ENCODE measurements at regions not wholly inside any gene's neighbourhood (a gene's known extent, or its start where the extent isn't known, plus 50 kb on each side); places are given as distances from the start of the nearest gene placed in this dataset.

- no peak for TF ChIP-seq CTCF (conservative IDR thresholded peaks at IDR 0.05)
- H3K27ac ChIP-seq = no peak overlapping the region
These were observed 75.1 kb upstream of the NOL4 start for GRCh38 chr18:34299828-34300227.

GRCh38 chr18:34311468-34311867, 86.8 kb upstream of the NOL4 start:
- no peak overlapping the region for H3K27ac ChIP-seq
- TF ChIP-seq CTCF (conservative IDR thresholded peaks at IDR 0.05) = no peak

DNA sequence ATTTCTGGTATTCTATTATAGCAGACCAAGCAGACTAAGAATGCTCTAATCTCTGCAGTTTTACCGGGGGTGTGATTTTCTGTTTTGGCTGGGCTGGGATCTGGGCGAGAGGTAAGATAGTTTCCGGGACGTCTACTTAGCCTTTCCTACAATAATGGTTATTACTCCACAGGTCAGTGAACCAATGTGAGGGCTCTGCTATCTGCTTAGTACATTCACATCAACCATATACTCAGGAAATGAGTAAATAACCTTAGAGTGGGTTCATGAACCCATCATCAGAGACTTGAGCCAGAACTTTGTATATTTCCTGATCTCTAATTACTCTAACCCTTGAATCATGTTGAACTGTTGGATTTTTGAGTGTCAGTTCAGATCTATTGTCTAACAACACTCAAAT, 90.1 kb upstream of the NOL4 start:
- no peak for TF ChIP-seq CTCF (conservative IDR thresholded peaks at IDR 0.05)
- no peak overlapping the region for H3K27ac ChIP-seq

- H3K27ac ChIP-seq = no peak overlapping the region
- no peak for TF ChIP-seq CTCF (conservative IDR thresholded peaks at IDR 0.05)
These were observed 91.1 kb upstream of the NOL4 start for GRCh38 chr18:34315591-34316352.

- no peak for TF ChIP-seq CTCF (conservative IDR thresholded peaks at IDR 0.05)
- no peak overlapping the region for H3K27ac ChIP-seq
These were observed 95.6 kb upstream of the NOL4 start for GRCh38 chr18:34320267-34320666.

DNA sequence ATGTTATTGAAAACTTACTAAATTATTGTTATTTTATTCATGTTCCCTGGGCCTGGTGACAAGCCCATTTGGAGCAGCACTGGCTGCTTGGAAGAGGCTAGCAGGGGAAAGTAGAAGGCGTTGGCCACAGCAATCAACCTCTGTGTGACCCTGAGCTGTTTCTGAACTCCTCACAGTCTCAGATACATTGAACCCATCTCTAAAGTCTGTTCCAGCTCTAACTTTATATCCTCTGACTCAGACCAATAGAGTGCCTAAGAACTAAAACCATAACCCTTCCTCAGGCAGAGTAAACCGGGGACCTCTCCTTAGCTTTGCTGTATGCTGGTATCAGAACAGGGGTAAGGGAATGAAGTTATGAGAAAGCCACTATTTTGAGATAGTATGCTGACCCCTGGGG, 96.4 kb upstream of the NOL4 start:
- TF ChIP-seq CTCF (conservative IDR thresholded peaks at IDR 0.05) = no peak
- no peak overlapping the region for H3K27ac ChIP-seq

DNA sequence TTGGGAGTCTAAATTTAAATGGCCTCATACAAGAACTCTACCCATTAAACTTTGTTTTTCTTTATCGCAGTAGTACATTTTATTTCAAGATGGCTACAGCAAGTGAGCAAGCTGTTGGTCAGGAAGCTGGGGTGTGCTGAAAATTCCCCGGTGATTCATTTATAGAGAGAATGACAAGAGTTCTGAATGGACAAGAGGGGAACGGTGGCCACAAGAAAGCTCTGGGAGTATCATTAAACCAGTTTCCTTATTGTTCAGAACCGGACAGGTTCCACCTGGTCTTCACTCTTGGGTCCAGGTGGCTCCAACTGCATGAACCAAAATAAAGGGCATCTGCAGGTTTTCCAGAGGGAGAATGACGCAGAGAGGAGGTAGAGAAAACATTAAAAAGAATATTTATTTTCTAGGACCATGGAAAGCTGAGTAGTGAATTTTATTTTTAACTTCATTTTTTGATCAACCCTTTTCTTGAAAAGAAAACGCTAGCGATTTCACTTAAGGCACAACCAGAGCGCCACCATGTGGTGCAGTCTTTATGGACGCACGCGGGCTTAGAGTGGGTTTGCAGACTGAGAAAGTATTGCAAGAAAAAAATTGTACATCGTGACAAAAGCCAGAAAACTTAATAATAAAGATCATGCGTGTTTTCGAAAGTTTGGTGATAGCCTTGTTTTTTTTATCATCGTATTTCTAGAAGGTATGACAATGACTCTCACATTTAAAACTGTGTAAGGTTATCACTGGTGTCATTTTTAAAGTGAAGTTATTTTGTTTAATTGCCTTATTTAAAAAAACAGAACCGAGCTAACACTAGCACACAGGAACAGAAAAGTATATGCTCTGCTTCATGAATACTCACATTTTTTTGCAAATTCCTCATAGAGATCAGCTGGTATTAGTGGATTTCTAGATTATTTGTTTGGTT, 97.9 kb upstream of the NOL4 start:
- H3K27ac ChIP-seq = no peak overlapping the region; the same call in 1 of the 2 replicates
- peak; percentile 88 for TF ChIP-seq CTCF (conservative IDR thresholded peaks at IDR 0.05)

All from VCaP (cell line).